Activated CD8-positive, alpha-beta memory T cell treated with anti-CD3 and anti-CD28 coated beads, Interleukin-2, amount 50 U/mL, for 4 hours (primary cell): ENCODE measurements at regions not wholly inside any gene's neighbourhood (a gene's known extent, or its start where the extent isn't known, plus 50 kb on each side); places are given as distances from the start of the nearest gene placed in this dataset.
"Not testable (repeated sequence)": the region's sequence is repeated elsewhere in the genome, so short reads cannot be mapped to it uniquely, and the experiment has no call there.

ENCODE experiments used
- DNase-seq: peaks from one replicate; pipeline ENCODE4 v3.0.0-alpha.2; 2020

DNA sequence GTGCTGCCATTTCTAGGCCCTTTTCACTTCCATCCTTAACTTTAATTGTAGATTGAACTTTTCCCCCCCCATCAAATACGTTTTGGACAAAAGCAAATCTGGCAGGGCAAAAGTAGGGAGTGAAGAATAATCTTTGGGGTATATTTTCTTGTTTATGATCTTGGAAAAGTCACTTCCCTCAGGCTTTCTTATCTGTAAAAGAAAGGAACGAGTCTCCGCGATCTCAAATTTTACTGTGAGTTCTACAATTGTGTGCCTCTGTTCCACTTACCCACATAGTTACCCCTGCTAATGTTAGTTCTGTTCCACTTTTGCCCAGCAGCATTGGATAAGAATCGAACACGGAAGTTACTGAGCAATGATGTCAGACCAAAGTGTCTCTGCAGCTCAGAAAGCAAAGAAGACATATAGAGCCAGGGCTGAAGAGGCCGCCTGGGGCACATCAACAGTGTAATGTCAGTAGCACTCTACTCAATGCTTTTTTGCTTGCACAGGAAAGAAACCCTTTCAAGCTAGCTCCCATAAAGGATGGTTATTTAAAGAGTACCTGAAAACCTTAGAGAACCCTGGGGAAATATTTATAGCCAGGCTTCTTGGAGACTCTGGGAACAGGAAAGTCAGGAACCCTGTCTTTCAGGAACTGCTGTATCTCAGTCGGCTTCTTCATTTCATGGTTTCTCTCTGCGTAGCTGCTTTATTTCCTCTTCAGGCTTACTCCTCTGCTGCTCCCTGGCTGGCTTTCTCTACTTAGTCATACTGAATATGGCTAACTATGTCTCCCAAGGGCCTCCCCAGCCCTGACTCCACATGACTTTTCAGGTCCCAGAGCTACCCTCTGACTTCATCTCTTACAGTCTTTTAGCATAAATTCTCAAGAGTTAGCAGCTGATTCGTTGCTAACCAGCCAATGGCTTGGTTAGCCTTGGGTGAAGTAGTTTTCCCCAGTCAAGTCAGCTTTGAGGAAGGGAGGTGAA, 123.7 kb upstream of the FAM3C start:
- no peak for DNase-seq

DNA sequence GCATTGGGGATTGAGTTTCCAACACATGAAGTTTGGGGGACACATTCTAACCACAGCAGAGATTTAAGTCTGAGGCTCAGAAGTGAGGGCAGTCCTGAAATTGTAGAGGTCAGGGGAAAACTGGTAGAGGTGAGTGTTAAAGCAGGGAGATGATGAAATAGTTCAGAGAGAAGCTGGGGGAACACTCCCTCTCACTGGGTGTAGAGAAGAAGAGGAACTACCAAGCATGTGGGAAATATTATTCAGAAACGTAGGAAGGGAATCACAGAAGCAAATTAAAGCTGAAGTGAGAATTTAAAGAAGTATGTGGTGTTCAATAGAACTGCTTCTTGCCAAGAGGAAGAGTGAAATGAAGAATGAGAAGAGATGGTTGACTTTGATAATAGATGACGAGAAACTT, 121.5 kb upstream of the FAM3C start:
- no peak for DNase-seq

DNA sequence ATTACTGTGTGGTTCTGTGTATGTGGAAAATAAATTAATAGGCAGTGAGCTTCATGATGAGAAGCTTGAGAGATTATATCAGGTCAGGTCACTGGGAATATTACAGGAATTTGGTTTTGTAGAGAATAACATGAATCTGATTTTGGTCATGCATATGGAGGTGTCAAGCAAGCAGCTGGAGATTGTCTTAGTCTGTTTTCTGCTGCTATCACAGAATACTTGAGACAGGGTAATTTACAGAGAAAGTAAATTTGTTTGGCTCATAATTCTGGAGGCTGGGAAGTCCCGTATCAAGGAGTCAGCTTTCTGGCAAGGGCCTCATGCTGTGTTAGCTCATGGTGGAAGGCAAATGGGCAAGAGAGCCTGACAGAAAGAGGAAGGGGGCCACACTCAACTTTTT, 120.7 kb upstream of the FAM3C start:
- no peak for DNase-seq

DNA sequence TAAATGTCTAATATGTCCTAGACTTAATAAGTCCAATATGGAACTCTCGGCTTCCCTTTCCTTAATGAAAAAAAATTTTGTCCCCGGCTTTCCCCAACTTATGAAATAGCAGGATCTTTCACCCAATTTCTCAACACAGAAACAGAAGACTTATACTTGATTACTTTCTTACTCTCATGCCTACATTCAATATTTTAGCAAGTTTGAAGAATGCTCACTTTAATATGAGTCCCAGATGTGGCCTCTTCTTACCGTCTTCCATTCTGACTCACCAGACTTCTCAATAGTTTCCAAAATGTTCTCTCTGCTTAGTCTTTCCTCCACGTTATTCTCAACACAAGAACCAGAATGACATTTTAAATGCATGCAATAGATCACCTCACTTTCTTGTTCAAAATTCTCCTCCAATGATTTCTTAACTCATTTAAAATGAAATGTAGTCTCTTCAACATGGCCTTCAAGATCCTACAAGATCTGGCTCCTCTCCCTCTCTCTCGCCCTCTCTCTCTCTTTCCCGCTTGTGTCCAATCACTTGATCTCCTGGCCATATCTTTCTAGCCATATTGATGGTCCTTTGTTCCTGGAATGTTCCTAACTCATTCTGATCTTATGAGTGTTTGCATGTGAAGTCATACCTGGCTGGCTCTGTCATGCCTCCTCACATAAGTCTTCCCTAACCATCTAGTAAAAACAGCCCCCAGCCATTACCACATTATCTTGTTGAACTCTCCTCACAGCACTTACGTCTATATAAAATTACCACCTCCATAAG, 119.7 kb upstream of the FAM3C start:
- DNase-seq: no peak

DNA sequence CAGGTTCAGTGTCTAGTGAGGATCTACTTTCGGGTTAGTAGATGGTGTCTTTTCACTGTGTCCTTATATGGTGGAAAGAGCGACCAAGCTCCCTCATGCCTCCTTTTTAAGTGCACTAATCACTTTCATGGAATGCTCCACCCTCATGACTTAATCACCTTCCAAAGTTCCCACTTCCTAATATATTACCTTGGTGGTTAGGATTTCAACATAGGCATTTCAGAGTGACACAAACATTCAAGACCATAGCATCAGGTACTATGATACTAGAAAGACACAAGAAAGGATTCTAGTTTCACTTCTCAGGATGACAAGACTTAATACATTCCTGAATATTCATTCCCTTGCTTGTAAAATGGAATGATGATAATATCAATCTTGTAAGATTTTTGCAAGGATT, 119.1 kb upstream of the FAM3C start:
- no peak for DNase-seq

DNA sequence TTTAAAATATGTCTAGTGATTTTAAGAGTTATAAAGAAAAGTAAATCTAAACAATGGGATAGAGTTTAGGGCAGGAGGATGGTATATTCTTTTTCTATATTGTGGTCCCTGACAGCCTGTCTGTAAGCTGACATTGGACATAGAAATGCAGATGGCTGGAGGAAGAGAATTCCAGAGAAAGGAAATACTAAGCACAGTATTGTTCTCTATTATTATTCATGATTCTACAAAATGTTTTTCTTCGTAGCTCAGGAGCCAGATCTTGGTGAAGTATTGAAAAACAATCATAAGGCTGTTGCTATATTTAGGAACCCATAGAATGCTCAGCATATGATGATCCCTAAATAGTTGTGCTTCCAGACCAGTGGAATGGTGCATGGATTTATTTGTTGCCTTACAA, 117.0 kb upstream of the FAM3C start:
- DNase-seq: no peak

DNA sequence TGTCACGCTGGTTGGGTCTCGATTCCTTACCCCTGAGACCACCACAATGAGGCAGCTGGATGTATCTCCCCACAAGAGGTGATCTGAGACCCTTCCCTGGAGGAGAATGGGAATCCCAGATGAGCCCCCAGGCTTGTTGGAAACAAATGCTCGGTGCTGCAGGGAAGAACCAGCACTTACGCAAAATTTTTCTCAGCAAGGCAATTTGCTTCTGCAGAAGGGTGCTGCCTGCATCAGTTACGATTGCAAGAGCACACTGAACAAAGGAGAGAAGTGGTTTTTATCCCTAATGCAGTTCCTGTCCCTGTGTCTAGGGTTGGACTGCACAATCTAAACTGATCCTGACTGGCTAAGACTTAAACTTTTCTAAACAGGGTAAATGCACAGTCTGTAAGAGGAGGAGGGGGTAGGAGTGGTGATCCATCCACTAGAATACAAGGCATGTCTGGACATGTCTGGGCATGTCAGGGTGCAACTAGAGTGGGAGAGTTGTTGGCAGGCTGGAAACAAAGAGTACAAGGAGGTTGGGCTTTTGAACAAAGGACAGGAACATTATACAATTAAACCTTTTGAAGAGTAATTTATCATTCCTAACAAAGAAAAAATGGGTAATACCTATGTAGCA, 114.9 kb upstream of the FAM3C start:
- no peak for DNase-seq

DNA sequence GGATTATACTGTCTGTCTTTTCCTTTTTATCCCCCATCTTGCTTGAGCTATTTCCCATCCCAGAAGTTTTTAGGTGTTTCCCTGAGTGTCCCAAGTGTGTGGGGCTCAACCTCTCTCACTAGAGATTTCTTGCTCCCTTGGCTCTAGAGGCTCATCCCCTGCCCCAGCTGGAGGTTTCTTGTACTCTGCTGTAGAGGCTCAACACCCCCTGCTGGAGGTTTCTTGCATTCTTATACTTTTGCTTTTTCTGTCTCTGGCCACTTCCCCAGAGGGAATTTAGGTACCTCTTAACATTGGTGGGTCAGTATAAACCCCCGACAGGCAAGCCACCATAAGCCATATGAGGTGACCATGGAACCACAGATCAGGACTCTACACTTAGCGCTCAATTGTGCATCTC, 114.2 kb upstream of the FAM3C start:
- no peak for DNase-seq

DNA sequence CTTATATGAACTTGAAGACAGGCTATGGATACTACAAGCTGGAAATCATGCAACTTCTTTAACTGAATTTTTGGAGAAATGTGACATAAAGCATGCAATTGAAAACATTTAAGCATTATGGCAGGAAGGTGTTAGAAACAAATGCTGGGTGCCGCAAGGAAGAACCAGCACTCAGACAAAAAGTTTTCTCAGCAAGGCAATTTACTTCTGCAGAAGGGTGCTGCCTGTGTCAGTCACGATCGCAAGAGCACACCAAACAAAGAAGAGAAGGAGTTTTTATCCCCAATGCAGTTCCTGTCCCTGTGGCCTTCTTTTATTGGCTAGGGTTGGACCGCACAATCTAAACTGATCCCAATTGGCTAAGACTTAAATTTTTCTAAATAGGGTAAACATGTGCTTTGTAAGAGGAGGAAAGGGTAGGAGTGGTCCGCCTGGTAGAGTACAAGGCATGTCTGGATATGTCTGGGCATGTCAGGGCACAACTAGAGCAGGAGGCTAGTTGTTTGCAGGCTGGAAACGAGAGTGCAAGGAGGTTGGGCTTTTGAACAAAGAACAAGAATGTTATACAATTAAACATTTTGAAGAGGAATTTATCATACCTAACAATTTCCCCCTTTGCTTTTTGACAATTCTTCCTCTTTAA, 109.6 kb upstream of the FAM3C start:
- DNase-seq: no peak

DNA sequence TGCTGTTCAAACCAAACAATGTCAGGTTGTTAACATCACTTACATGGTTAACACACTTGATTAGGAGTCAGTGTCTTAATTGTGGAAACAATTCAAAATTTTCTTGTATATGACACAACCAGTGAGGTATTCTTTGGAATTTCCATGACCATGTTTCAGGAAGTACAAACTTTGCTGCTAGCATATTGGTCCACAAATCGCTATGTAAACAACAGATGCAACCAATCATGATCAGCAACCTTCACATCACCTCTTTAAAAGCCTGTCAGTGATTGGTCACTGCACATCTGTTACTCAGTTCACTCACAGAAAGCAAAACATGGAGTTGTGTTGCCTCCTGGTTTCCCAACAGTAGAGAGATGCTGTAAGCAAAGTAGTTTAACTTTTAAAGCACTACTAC, 108.9 kb upstream of the FAM3C start:
- DNase-seq: no peak

DNA sequence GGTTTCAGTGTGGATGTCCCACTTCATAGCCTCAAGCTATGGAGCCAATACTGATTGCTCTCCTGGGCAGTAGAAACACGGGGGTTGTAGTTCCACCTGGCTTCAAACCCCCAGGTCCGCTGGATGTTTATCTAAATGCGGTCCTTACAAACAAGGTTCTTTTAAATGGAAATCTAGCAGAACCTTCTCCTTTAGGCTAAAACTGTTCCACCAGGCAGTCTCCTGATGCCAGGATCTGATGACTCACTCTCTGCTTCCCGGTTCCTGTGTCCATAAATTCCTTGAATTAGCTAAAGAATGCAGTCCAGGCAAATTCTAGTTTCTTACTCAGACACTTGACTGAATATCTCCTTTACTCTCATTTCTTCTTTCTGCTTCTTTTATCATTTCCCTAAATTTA, 108.4 kb upstream of the FAM3C start:
- DNase-seq: no peak

DNA sequence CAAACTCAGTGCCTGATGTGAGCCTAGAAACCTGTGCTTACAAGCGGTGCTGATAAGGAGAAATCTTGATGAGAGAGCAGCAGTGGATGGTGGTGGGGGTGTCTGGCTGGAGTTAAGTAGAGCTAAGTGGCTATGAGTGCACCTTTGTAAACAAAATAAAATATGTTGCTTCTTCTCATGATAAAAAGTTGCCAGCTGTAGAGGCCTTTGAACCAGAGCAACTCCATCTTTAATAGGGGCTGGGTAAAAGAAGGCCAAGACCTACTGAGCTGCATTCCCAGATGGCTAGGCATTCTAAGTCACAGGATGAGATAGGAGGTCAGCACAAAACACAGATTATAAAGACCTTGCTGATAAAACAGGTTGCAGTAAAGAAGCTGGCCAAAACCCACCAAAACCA, 107.6 kb upstream of the FAM3C start:
- no peak for DNase-seq

DNA sequence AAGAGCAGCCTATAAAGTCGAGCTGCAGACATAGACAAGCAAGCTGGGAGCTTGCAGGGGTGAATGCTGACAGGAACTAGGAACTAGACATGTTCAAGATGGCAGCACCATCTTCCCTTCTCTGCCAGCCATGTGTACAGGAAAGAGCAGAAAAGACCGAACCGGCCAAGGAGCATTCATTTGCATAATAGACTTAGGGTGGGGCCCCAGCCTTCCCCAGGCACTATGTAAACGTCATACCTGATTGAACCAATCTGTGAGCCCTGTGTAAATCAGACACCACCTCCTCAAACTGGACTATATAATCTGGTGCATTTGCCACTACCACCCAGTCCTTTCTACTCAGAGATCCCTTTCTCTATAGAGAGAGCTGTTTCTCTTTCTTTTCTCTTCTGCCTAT, 106.9 kb upstream of the FAM3C start:
- no peak for DNase-seq

DNA sequence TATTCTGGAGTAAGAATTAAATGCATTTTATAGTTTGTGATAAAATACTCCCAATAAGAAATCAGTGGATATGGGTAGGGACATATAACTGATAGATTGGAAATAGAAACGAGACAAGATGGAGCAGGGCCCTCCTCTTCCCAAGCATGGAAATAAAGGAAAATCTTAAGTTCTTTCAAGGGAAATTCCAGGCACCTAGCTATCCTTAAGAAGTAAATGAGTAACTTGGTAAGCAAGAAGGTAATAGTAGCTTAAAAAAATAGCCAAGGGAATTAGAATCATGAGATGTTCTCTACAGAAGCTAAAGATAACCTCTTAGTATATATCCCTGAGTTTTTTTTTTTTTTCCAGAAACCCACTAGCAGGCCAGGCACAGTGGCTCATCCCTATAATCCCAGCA, 105.5 kb upstream of the FAM3C start:
- DNase-seq: no peak

DNA sequence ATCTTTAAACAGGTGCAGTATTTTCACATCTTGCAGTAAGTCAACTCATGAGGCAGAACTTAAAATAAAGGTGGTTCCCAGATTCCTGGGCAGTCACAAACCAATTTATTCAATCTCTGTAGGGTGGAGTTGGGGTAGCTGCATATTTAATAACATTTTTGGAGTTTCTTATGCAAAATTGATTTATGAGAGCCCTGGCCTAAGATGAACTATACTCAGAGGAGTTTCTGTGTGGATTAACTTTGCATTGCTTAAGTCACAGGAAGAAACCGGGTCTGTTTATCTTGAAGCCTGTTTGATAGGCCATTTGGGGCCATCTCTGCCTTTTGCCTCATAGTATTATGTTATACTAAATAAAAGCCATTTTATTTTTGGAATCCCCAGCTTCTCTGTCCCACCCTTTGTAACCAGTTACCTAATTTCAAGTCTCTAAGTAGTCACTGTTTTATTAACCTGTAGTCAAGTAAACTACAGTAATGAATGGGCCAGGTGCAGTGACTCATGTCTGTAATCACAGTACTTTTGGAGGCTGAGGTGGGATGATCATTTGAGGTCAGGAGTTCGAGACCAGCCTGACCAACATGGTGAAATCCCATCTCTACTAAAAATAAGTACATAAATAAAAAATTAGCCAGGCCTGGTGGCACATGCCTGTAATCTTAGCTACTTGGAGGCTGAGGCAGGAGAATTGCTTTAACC, 104.4 kb upstream of the FAM3C start:
- no peak for DNase-seq

DNA sequence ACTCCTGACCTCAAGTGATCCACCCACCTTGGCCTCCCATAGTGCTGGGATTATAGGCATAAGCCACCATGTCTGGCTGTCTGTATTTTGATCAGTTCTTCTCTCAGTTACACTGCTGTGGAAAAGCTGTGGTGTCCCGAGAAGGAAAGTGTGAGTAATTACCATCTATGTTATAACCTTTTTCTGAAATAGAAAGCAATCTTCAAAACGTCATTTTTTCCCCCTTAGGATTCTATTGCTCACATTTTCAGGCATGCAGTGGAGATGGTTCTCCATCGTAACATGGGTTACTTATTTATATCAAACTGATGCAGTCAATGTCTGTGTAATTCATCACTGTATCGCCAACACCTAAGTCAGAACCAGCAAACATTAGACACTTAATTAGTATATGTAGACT, 103.5 kb upstream of the FAM3C start:
- DNase-seq: no peak

DNA sequence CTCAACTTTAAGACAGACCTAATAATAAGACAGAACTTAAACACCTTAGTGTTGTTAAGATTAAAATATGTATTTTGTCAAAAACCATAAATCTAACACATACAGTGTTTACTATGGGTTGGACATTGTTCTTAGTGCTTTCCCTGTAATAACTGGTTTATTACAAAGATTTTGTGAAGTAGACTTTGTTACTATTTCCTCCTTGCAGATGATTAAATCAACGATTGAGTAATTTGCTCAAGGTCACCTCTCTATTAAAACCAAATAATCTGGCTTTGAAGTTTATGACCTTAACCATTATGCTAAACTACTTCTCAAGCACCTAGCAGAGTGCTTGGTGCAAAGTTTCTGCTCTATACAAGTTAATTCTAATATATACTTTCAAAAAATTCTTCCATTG, 102.7 kb upstream of the FAM3C start:
- DNase-seq: no peak

DNA sequence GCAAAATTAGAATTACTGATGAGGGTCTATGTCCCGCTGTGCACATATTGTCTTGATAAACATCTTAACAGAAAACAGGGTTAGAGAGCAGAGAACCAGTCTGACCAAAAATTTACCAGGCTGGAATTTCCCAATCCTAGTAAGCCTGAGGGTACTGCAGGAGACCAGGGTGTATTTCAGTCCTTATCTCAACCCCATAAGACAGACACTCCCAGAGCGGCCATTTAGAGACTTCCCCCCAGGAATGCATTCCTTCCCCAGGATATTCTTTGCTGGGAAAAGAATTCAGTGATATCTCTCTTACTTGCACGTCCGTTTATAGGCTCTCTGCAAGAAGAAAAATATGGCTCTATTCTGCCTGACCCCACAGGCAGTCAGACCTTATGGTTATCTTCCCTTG, 101.4 kb upstream of the FAM3C start:
- not testable (repeated sequence) for DNase-seq

DNA sequence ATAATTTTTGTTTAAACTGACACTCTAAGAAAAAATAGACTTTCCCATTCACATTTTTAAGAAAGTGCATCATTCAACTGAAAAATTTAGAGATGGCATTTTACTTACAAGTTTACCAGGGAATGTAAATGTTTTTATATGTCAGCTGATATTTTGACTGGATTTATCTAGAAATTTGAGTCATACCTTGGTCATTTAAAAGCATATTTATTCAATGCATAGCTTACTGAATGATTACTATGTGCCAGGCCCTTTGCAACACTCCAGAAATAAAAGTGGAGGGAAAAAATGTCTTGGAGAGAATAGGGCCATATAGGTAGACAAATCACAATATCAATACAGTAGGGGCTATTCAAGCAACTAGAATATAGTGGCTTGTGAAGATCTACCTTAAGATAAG, 98.4 kb upstream of the FAM3C start:
- no peak for DNase-seq

DNA sequence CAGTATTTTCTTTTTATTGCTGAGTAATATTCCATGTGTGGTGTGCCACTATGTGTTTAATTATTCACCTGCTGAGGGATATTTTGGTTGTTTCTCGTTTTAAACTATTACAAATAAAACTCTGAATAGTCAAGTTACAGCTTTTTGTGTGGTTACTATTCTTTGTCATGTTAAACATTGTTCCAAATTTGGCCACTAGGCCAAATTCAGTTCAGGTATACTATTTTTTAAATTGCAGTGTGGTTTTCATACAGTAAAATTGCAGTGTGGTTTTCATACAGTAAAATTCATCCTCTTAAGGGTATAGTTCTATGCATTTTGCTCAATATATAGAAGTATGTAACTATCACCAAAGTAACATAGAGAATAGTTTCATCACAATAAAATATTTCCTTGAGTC, 97.4 kb upstream of the FAM3C start:
- no peak for DNase-seq

DNA sequence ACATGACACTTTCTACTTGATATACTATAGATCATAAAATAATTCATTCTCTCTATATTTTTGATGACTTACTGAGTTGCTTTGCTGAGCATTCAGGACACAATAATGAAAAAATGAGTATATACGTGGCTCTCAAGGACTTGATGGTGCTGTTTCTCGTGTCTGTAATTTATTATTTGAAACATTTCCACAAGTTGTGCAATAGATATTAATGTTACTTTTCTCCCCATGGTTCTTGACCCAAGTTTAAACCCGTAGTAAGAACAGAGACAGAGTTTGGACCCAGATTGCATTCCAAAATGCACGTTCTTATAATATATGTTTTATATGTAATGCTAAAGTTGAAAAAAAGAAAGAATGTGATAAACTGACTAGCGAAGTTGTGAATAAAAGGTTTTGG, 94.2 kb upstream of the FAM3C start:
- DNase-seq: no peak

DNA sequence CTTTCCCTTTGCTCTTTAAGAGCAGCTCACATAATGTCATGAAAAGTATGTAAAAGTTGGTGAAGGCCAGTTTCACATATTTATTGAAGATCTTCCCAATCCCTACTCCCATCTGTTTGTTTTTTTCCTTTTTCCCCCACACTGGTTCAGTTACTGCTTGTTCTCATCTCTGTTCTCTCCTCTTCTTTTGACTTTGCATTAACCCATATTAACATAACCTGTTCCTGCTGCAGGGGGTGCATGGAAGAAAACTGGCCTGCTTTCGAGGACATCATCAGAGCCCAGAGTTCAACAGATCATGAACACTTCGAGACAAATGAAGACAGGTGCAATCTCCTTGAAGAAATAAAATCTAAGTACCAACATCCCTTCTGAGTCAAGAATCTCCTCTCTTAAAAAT, 93.3 kb upstream of the FAM3C start:
- DNase-seq: no peak
